Dedifferentiated amniotic fluid mesenchymal stem cell (primary cell): ENCODE measurements at regions not wholly inside any gene's neighbourhood (a gene's known extent, or its start where the extent isn't known, plus 50 kb on each side); places are given as distances from the start of the nearest gene placed in this dataset.

Experiments
- DNase-seq: peaks from one replicate; pipeline ENCODE4 v3.0.0-alpha.2; 2016; ENCODE audit errors: extremely low spot score

- no peak for DNase-seq
Measured at GRCh38 chr18:43482136-43482535, 204.8 kb upstream of the SYT4 start.

- no peak for DNase-seq
Measured at GRCh38 chr18:43482600-43482999, 205.3 kb upstream of the SYT4 start.

- DNase-seq: no peak
Measured at GRCh38 chr18:43484710-43485109, 207.4 kb upstream of the SYT4 start.

DNA sequence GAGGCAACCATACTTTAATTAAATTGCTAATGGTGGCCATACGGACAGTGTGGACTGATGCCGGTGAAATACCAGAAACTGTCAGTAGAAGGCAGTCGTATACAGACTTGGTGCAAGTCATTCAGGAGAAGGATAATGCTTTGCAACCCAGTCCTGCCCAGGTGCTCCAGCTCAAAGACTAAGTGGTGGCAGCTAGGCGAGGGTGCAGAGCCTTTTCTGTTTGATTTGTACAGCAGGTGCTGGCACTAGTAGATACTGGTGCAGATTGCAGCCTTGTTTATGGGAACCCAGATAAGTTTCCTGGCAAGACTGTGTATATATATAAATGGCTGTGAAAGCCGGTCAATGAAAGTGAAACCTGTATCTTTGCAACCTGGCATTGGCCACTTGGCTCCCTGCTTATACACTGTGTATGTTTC lies 208.3 kb upstream of the SYT4 start:
- no peak for DNase-seq

DNA sequence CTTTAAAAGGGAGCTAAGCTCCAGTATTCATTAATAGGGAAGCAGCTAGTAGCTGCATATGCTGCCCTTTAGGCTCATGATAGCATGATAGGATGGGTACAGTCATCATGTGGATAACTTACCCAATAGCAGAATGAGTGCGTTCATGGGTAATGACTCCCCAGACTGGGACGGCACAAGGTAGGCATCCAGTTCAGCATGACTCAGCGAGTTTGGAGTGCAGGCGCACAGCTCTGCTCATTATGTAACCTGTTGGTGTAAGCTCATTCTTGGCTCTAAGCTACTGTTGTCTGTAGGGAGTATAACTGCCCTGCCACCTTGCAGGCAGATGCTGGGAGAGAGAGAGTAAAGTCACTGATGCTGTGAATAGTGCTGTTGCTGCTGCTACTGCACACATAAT lies 209.2 kb upstream of the SYT4 start:
- DNase-seq: no peak

DNA sequence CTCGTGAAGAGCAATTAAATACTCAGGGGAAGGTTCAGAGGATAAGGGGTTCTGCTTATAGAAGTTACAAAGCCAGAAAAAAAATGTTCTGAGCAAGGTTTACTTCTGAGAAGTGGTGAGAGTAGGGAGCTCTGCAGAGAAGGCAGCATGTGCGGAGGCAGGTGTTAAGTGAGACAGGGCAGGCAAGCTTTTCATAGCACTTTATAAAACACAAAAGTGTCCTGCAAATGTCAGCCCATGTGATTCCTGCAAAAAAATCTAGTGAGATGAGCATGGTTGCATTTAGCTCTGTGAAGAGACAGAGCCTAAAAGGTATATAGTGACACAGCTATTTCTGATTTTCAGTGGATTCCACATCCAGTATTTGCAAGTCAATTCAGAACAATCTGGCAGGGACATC lies 223.8 kb upstream of the SYT4 start:
- DNase-seq: no peak

DNA sequence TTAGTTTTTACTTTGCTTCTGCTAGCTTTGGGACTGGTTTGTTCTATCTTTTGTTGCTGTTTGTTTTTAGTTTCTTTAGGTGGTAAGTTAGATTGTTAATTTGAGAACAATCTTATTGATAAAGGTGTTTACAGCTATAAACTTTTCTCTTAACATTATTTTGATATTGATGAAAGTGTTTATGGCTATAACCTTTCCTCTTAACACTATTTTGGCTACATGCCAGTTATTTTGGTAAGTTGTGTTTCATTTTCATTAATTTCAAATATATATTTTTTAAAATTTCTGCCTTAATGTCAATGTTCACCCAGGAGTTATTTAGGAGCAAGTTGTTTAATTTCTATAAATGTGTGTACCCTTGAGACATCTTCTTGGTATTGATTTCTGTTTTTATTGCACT lies 229.6 kb upstream of the SYT4 start:
- no peak for DNase-seq

DNA sequence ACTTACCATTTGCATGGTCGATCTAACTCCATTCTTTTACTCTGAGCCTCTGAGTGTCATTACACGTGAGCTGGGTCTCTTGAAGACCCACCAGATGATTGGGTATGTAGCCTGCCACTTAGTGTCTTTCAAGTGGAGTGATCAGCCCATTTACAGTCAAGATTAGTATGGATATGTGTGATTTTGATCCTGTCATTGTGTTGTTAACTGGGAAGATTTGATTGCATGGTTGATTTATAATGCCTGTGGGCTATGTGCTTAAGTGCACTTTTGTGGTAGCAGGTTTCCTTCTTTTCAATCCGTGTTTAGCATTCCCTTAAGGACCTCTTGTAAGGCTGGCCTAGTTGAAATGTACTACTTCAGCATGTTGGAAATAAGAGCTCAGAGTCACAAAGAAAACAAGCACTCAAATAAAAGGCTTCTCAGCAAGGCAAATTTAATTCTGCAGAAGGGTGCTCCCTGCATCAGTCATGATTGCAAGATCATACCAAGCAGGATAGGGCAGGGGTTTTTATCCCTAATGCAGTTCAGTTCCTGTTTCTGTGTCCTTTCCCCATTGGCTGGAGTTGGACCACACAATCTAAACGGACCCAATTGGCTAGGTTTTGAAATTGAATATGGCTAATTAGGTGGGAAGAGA lies 230.7 kb upstream of the SYT4 start:
- no peak for DNase-seq

DNA sequence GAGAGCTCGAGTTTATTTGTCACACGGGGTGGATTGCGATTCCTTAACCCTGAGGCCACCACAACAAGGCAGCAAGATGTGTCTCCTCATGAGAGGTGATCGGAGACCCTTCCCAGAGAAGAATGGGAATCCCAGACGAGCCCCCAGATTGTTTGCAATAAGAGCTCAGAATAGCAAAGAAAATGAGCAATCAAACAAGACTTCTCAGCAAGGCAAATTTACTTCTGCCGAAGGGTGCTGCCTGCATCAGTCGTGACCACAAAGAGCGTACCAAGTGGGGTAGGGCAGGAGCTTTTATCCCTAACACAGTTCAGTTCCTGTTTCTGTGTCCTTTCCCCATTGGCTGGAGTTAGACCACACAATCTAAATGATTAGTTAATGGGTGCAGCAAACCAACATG lies 237.5 kb upstream of the SYT4 start:
- DNase-seq: no peak

DNA sequence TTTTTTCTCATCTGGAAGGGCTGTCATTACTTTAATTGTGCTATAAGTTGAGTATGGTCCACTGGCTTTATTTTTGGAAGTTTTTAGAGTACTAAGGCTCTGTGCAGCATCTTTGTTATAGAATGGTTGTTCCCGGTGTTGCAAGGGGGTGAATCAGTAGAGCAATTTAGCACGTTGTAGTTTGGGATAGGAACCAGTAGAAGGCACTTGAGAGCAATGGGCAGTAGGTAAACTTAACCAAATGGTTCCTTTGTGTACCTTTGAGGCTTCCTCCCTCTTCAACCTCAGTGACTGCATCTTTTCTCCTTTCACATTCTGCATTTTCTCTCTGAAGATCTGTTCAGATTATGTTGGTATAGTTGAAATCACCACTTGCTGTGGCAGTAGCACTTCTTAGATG lies 238.2 kb upstream of the SYT4 start:
- DNase-seq: no peak

- no peak for DNase-seq
Measured at GRCh38 chr18:43524260-43524659, 247.0 kb upstream of the SYT4 start.

DNA sequence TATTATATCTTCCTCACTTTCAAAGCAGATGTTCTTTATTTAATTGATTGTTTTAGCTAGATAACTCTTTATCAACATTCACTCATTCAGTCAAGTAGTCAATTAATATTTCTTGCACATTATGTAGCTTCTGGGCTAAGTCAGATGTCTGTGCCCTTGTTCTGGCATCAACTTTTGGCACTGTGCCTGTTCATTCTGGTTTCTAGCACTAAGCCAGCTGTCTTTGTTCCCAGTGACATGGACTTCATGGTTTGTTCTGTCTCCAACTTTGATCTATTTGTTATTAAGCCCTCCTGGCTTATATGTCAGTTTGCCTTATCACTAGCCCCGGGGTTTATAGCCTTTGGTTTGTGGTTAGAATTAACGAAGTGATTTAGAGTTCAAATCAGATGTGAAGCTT lies 247.9 kb upstream of the SYT4 start:
- DNase-seq: no peak

DNA sequence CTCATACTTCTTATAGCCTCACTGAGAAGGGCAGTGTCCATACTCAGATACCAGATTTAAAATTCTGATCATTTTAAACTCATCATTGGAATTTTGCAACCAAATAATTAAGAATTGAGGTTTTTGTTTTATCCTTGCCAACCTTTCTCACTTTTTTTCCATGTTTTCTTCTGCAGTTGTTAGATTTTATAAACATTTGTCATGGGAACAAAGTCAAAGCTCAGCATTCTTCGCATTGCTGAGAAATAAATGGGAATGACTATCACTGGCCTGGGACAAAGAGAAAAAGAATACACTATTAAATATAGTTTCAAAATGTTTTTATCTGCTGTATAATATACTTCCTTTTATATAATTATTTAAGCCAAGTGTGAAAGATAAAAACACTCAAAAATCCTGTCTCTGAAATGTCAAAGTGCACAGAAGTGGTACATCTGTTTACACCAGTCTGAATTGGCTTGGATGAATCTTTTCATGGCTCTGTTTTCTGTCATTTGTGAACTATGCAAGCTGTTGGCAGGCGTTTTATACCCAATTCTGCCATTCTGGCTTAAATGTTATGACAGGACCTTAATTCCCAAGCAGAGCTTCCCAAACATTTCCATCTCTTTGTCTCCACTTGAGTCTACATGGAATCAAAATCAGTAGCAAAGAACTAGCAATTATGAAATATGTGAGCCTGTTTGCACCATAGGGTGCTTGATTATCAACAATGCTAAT lies 249.3 kb upstream of the SYT4 start:
- DNase-seq: peak; percentile 54

DNA sequence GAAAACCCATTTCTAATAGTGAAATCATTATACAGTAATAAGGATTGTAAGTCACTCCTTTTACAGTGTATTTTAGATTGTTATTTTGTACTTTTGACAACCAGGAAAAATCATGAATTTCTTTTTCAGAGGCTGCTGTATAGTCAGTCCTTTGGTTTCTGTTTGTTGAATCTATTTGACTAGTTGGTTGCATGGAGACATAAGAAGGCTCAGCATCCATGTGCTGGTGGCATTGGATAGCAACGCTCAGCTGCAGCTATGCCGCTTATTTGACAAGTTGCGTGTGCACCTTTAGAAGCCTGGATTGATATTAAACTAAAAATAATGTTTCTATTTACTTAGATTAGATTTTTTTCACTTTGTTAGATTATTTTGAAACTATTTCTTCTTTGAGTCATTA lies 254.1 kb upstream of the SYT4 start:
- DNase-seq: no peak

DNA sequence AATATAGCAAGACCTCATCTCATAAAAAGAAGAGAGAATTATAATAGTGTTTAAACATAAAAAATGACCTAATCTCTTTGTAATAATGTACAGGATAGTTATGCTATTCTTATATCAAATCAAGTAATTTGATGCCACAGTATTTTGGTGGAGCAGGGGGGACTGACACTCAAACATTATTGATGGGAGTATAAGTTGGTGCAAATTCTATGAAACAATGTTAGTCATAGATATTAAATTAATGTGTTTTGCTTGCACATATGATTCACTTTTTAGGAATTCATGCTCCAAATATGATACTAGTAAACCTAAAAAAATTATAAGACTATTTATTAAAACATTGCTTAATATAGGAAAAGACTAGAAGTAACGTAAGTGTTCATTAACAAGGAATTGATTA lies 256.1 kb upstream of the SYT4 start:
- no peak for DNase-seq

- DNase-seq: peak; percentile 34
Measured at GRCh38 chr18:43534511-43534910, 257.2 kb upstream of the SYT4 start.

- peak; percentile 33 for DNase-seq
Measured at GRCh38 chr18:43539862-43540261, 262.6 kb upstream of the SYT4 start.

DNA sequence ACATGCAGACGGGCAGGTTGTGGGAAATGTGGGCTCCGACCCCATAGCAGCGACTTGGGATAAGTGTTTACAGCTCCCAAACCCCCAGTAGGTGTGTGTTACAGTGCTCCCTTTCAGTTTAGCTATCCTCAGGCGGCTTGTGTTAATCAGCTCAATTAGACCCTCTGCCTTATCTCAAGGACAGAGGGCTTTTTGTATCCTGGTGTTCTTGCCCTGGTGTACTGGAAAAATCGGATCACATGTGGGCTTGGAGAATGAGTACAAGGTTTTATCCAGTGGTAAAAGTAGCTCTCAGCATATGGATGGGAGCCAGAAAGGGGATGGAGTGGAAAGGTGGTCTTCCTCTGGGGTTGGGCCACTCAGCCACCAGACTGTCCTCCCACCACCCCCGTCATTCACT lies 264.7 kb upstream of the SYT4 start:
- no peak for DNase-seq

DNA sequence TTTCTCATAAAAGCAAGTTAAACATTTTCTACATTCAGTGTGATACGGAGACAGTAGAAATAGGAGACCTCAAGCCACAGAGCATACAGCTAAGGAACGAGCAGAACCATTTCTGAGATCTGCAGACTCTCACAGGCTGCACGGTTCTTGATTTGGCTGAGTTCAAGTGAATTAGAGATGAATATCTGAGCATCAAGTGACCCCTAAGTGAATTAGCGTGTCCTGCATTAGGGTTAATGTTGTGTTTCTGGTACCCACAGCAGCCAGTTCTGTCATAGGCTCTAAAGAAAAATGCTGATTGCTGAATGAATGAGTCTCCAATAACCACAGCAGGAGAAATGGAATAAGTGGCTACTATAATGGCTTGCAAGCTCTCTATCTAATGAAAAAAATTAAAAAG lies 265.9 kb upstream of the SYT4 start:
- no peak for DNase-seq

DNA sequence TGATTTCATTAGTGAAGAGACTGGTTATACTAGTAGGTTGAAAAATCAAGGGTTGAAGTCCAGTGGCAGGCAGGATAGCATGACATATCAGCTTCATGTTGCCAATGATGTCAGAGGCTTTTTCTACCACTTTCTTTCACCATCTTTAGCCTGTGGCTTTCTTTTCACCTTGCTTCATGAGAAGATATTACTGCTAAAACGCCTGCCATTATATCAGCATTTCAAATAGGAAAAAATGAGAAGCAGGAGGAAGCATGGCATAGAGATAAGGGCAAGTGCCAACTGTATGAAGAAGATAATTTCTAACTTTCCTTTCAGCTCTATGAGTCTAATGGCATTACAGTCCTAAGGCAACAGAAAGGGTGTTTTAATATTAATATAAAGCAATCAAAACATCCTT lies 270.2 kb upstream of the SYT4 start:
- no peak for DNase-seq

- DNase-seq: no peak
Measured at GRCh38 chr18:43559507-43559906, 282.2 kb upstream of the SYT4 start.

DNA sequence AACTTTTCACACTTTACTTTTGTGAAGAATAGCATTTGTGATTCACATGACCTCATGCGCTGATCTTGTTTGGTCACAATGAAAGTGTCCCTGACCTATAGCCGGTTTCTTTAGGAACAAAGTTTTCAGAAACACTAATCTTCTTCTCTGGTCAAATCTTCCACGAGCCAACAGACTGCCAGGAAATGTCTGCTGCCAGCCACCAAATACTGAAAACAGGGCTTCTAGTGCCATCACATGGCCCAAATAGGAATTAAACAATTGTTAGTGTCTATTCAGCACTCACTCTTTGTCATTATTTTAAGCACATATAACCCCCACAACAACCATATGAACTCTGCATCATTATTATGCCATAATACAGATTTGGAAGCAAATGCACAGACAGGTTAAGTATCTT lies 286.5 kb upstream of the SYT4 start:
- DNase-seq: peak; percentile 64

- no peak for DNase-seq
Measured at GRCh38 chr18:43570593-43570992, 293.3 kb upstream of the SYT4 start.
